Body of pancreas (tissue), 4 donors: ENCODE measurements at regions not wholly inside any gene's neighbourhood (a gene's known extent, or its start where the extent isn't known, plus 50 kb on each side); places are given as distances from the start of the nearest gene placed in this dataset.

Experiments used
- ATAC-seq: fragments of 150-250 bp; one replicate; pipeline ENCODE4 v1.9.1; 2016
- DNase-seq, 4 donors: peaks; one replicate each; pipeline ENCODE4 v3.0.0-alpha.2; 2019
- H3K27ac ChIP-seq, 4 donors: fragments of 200-600 bp; sonication (generic); 1 replicate in 3 of 4; 2 replicates in 1 of 4; pipeline versions ENCODE4 v1.5.1 to v1.6.1; 2016 to 2019; ENCODE audit warnings: mild to moderate bottlenecking in 1 of 4, mixed read lengths in 1 of 4, moderate library complexity in 1 of 4
- H3K27me3 ChIP-seq, 2 donors: fragments of 200-600 bp; sonication (generic); one replicate each; pipeline ENCODE4 v1.6.0; 2016; ENCODE audit warnings: mild to moderate bottlenecking in 1 of 2
- H3K36me3 ChIP-seq, 2 donors: fragments of 200-600 bp; sonication (generic); replicated peaks in 1 of 2; 2 replicates each; pipeline ENCODE4 v1.5.1; 2016; ENCODE audit warnings: low read depth in 2 of 2; ENCODE audit not compliant: insufficient read depth in 1 of 2
- H3K4me1 ChIP-seq: fragments of 200-600 bp; sonication (generic); one replicate; pipeline ENCODE4 v1.6.0; 2016
- H3K4me3 ChIP-seq, 2 donors: fragments of 200-600 bp; sonication (generic); 1 replicate in 1 of 2; 2 replicates in 1 of 2; pipeline ENCODE4 v1.5.1; 2016 to 2019
- H3K9me3 ChIP-seq, 3 donors: fragments of 200-600 bp; sonication (generic); 1 replicate in 2 of 3; 2 replicates in 1 of 3; pipeline ENCODE4 v1.5.1; 2016
- CTCF ChIP-seq, 7 experiments: fragments of 450-650 bp in 4 of 7; fragments of 200-600 bp in 3 of 7; sonication (generic) in 3 of 7; IDR thresholded peaks; one replicate each; pipeline ENCODE4 v1.5.1; 2016 to 2019; ENCODE audit warnings: antibody characterized with exemption in 7 of 7
- POLR2A ChIP-seq, 3 donors: fragments of 450-650 bp; IDR thresholded peaks; one replicate each; pipeline ENCODE4 v1.6.1; 2016; ENCODE audit warnings: antibody characterized with exemption in 3 of 3, mild to moderate bottlenecking in 2 of 3
- WGBS, 2 donors: methylation state at CpG; one replicate each; pipeline ENCODE4 v1.1.5; 2017; 5-methylcytosine and 5-hydroxymethylcytosine counted together
- intact Hi-C: fragments of 100-400 bp; cut with DNase I; formaldehyde crosslinking; loops from one replicate; pipeline ENCODE4 v1.15.1; 2023

- ATAC-seq (no peak), DNase-seq (no peak)
- H3K9me3 ChIP-seq, result no peaks in the 10 kb centered on the region
- WGBS, 2 donors, result 70 to 73% methylated on average over 2 of the region's 2 CpGs
- H3K36me3 ChIP-seq, result no peaks in the 10 kb centered on the region
- H3K4me3 ChIP-seq, result no peak overlapping the region
- H3K27me3 ChIP-seq, result no peaks in the 10 kb centered on the region
- TF ChIP-seq POLR2A (IDR thresholded peaks at IDR 0.05) (no peak), CTCF (IDR thresholded peaks at IDR 0.05) (no peak)
- intact Hi-C loops, result no loop called here
- H3K4me1 ChIP-seq, result no peaks in the 10 kb centered on the region
- no peak overlapping the region for H3K27ac ChIP-seq
Measured at GRCh38 chr14:26067341-26067740, 530.5 kb downstream of the NOVA1 start.

- Histone ChIP-seq H3K36me3 (no peaks in the 10 kb centered on the region), H3K27me3 (no peaks in the 10 kb centered on the region), H3K9me3 (no peaks in the 10 kb centered on the region), H3K4me3 (no peak overlapping the region), H3K27ac (no peak overlapping the region), H3K4me1 (no peaks in the 10 kb centered on the region)
- 13 to 22% methylated on average over 6 of the region's 6 CpGs for WGBS, 2 donors
- DNase-seq (no peak), ATAC-seq (no peak)
- intact Hi-C loops, result no loop called here
- TF ChIP-seq CTCF (IDR thresholded peaks at IDR 0.05), result no peak
- no peak for TF ChIP-seq POLR2A (IDR thresholded peaks at IDR 0.05)
Measured at GRCh38 chr14:26056036-26056616, 541.7 kb downstream of the NOVA1 start.

GRCh38 chr14:26032348-26032747, 565.5 kb downstream of the NOVA1 start:
- no peaks in the 10 kb centered on the region for H3K36me3 ChIP-seq
- DNase-seq (no peak), ATAC-seq (no peak)
- intact Hi-C loops, result no loop called here
- H3K27ac ChIP-seq, result no peak overlapping the region
- H3K27me3 ChIP-seq, result no peaks in the 10 kb centered on the region
- no peaks in the 10 kb centered on the region for H3K9me3 ChIP-seq
- no peak overlapping the region for H3K4me3 ChIP-seq
- TF ChIP-seq POLR2A (IDR thresholded peaks at IDR 0.05) (no peak), CTCF (IDR thresholded peaks at IDR 0.05) (no peak)
- no peaks in the 10 kb centered on the region for H3K4me1 ChIP-seq

- H3K36me3 ChIP-seq, result no peaks in the 10 kb centered on the region
- WGBS, 2 donors, result 70 to 74% methylated on average over 3 of the region's 3 CpGs
- no peak overlapping the region for H3K27ac ChIP-seq
- H3K4me3 ChIP-seq, result no peak overlapping the region
- H3K9me3 ChIP-seq, result no peaks in the 10 kb centered on the region
- no peaks in the 10 kb centered on the region for H3K4me1 ChIP-seq
- ATAC-seq (no peak), DNase-seq (no peak)
- intact Hi-C loops, result no loop called here
- H3K27me3 ChIP-seq, result no peaks in the 10 kb centered on the region
- TF ChIP-seq CTCF (IDR thresholded peaks at IDR 0.05) (no peak), POLR2A (IDR thresholded peaks at IDR 0.05) (no peak)
Measured at GRCh38 chr14:26026384-26026783, 571.4 kb downstream of the NOVA1 start.

GRCh38 chr14:26023967-26024366, 573.9 kb downstream of the NOVA1 start:
- no peaks in the 10 kb centered on the region for H3K36me3 ChIP-seq
- ATAC-seq (no peak), DNase-seq (no peak)
- H3K27me3 ChIP-seq, result no peaks in the 10 kb centered on the region
- no peaks in the 10 kb centered on the region for H3K4me1 ChIP-seq
- no peaks in the 10 kb centered on the region for H3K9me3 ChIP-seq
- TF ChIP-seq POLR2A (IDR thresholded peaks at IDR 0.05) (no peak), CTCF (IDR thresholded peaks at IDR 0.05) (no peak)
- H3K27ac ChIP-seq, result no peak overlapping the region
- no peak overlapping the region for H3K4me3 ChIP-seq
- WGBS, 2 donors, result 50 to 57% methylated on average over 4 of the region's 4 CpGs
- intact Hi-C loops, result no loop called here
